Testis (tissue), 2 donors: ENCODE measurements at regions not wholly inside any gene's neighbourhood (a gene's known extent, or its start where the extent isn't known, plus 50 kb on each side); places are given as distances from the start of the nearest gene placed in this dataset.

Experiments used
- CTCF ChIP-seq, 3 experiments: fragments of 450-650 bp in 2 of 3; fragments of 200-600 bp in 1 of 3; sonication (generic) in 1 of 3; IDR thresholded peaks; one replicate each; pipeline ENCODE4 v1.5.1; 2016 to 2019; ENCODE audit warnings: antibody characterized with exemption in 3 of 3, mild to moderate bottlenecking in 2 of 3, moderate library complexity in 1 of 3
- POLR2A ChIP-seq: fragments of 450-650 bp; IDR thresholded peaks from one replicate; pipeline ENCODE4 v1.6.1; 2017; ENCODE audit warnings: antibody characterized with exemption, mild to moderate bottlenecking, moderate library complexity

GRCh38 chr4:111499706-111500105 lies 645.5 kb upstream of the FAM241A start:
- TF ChIP-seq CTCF (IDR thresholded peaks at IDR 0.05): no peak
- TF ChIP-seq POLR2A: no peak
